ENCODE measurements at regions not wholly inside any gene's neighbourhood (a gene's known extent, or its start where the extent isn't known, plus 50 kb on each side); places are given as distances from the start of the nearest gene placed in this dataset.

- TF ChIP-seq, protein P1, sequence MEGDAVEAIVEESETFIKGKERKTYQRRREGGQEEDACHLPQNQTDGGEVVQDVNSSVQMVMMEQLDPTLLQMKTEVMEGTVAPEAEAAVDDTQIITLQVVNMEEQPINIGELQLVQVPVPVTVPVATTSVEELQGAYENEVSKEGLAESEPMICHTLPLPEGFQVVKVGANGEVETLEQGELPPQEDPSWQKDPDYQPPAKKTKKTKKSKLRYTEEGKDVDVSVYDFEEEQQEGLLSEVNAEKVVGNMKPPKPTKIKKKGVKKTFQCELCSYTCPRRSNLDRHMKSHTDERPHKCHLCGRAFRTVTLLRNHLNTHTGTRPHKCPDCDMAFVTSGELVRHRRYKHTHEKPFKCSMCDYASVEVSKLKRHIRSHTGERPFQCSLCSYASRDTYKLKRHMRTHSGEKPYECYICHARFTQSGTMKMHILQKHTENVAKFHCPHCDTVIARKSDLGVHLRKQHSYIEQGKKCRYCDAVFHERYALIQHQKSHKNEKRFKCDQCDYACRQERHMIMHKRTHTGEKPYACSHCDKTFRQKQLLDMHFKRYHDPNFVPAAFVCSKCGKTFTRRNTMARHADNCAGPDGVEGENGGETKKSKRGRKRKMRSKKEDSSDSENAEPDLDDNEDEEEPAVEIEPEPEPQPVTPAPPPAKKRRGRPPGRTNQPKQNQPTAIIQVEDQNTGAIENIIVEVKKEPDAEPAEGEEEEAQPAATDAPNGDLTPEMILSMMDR (IDR thresholded peaks at IDR 0.05; ENCODE audit: low read depth, low read length, missing input control): no peak
Measured at GRCh38 chr10:2401459-2401858, 664.1 kb upstream of the ADARB2 start (continued).

GRCh38 chr10:2399482-2399881 lies 662.2 kb upstream of the ADARB2 start:
- no peaks in the 10 kb centered on the region for H3K9me3 ChIP-seq (ENCODE audit: control insufficient read depth in 4 of 4, low read length in 3 of 4)
- no peak overlapping the region for H3K9ac ChIP-seq (ENCODE audit: low read depth in 1 of 2, low read length in 2 of 2)
- no peak for DNase-seq (ENCODE audit: low spot score)
- H3K36me3 ChIP-seq (ENCODE audit: control insufficient read depth in 4 of 4, insufficient read depth in 3 of 4, low read depth in 1 of 4, low read length in 3 of 4): no peaks in the 10 kb centered on the region
- no peak for TF ChIP-seq FOXA1 (IDR thresholded peaks at IDR 0.05)
- no peak for TF ChIP-seq HNF4A (conservative IDR thresholded peaks at IDR 0.05)
- TF ChIP-seq, protein P1 (IDR thresholded peaks at IDR 0.05; ENCODE audit: low read depth, low read length, missing input control): no peak
- TF ChIP-seq, protein P2, sequence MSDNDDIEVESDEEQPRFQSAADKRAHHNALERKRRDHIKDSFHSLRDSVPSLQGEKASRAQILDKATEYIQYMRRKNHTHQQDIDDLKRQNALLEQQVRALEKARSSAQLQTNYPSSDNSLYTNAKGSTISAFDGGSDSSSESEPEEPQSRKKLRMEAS (IDR thresholded peaks at IDR 0.05): no peak
- no peak for TF ChIP-seq ZBTB33 (IDR thresholded peaks at IDR 0.05)
- no peak for TF ChIP-seq RAD21 (IDR thresholded peaks at IDR 0.05)
- TF ChIP-seq FOXA2 (IDR thresholded peaks at IDR 0.05): no peak
- no peak for TF ChIP-seq SP1 (IDR thresholded peaks at IDR 0.05)
- no peak for TF ChIP-seq YY1 (IDR thresholded peaks at IDR 0.05)
- TF ChIP-seq, protein P3, sequence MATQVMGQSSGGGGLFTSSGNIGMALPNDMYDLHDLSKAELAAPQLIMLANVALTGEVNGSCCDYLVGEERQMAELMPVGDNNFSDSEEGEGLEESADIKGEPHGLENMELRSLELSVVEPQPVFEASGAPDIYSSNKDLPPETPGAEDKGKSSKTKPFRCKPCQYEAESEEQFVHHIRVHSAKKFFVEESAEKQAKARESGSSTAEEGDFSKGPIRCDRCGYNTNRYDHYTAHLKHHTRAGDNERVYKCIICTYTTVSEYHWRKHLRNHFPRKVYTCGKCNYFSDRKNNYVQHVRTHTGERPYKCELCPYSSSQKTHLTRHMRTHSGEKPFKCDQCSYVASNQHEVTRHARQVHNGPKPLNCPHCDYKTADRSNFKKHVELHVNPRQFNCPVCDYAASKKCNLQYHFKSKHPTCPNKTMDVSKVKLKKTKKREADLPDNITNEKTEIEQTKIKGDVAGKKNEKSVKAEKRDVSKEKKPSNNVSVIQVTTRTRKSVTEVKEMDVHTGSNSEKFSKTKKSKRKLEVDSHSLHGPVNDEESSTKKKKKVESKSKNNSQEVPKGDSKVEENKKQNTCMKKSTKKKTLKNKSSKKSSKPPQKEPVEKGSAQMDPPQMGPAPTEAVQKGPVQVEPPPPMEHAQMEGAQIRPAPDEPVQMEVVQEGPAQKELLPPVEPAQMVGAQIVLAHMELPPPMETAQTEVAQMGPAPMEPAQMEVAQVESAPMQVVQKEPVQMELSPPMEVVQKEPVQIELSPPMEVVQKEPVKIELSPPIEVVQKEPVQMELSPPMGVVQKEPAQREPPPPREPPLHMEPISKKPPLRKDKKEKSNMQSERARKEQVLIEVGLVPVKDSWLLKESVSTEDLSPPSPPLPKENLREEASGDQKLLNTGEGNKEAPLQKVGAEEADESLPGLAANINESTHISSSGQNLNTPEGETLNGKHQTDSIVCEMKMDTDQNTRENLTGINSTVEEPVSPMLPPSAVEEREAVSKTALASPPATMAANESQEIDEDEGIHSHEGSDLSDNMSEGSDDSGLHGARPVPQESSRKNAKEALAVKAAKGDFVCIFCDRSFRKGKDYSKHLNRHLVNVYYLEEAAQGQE (IDR thresholded peaks at IDR 0.05): no peak
- no peak overlapping the region for H3K4me3 ChIP-seq (ENCODE audit: low read depth in 1 of 3, low read length in 3 of 3)
- no peak overlapping the region for H3K27ac ChIP-seq (ENCODE audit: low read depth in 1 of 2, low read length in 2 of 2)
- 61% methylated on average over 4 of the region's 4 CpGs for WGBS
- H3K27me3 ChIP-seq (ENCODE audit: control insufficient read depth in 4 of 4, insufficient read depth in 4 of 4, low read length in 3 of 4): peaks cover 0 to 2% (median 0%) of the 10 kb centered on the region in 4 donors
- no peaks in the 10 kb centered on the region for H3K4me1 ChIP-seq (ENCODE audit: control insufficient read depth in 4 of 4, insufficient read depth in 4 of 4, low read length in 3 of 4)
